ENCODE measurements at regions not wholly inside any gene's neighbourhood (a gene's known extent, or its start where the extent isn't known, plus 50 kb on each side); places are given as distances from the start of the nearest gene placed in this dataset.
A peak's percentile ranks its signal among the peaks of the same experiment; 100 is the strongest.
"Not testable (repeated sequence)": the region's sequence is repeated elsewhere in the genome, so short reads cannot be mapped to it uniquely, and the experiment has no call there.

- Mint-ChIP-seq H3K27me3 (peaks cover 0 to 9% (median 8%) of the 10 kb centered on the region in 3 donors), H3K4me1 (peaks cover 13 to 20% (median 15%) of the 10 kb centered on the region in 3 donors), H3K4me3 (peak overlapping the region in 2 of 8 donors; percentile 58 to 75), H3K9me3 (peaks cover 0 to 2% (median 0%) of the 10 kb centered on the region in 7 donors), H3K36me3 (no peaks in the 10 kb centered on the region), H3K27ac (peak overlapping the region in 4 of 6 donors; percentile 38 to 76 (median 62))
- ATAC-seq (ENCODE audit: low read depth in 2 of 2) (peak; percentile 96 to 97), DNase-seq (peak; percentile 26)
These were observed 60.2 kb downstream of the GLUL start for GRCh38 chr1:182331387-182331786.

- Mint-ChIP-seq H3K4me3 (no peak overlapping the region), H3K27ac (peak overlapping the region in 1 of 6 donors; percentile 27), H3K4me1 (peaks cover 12 to 20% (median 13%) of the 10 kb centered on the region in 3 donors), H3K27me3 (no peaks in the 10 kb centered on the region), H3K36me3 (no peaks in the 10 kb centered on the region), H3K9me3 (peaks cover 0 to 2% (median 0%) of the 10 kb centered on the region in 7 donors)
- ATAC-seq (ENCODE audit: low read depth in 2 of 2) (no peak), DNase-seq (no peak)
These were observed 61.3 kb downstream of the GLUL start for GRCh38 chr1:182330303-182330702.

GRCh38 chr1:182329471-182329870 is 62.1 kb downstream of the GLUL start:
- Mint-ChIP-seq H3K4me3 (no peak overlapping the region), H3K9me3 (peaks cover 0 to 2% (median 0%) of the 10 kb centered on the region in 7 donors), H3K36me3 (no peaks in the 10 kb centered on the region), H3K27ac (peak overlapping the region in 1 of 6 donors; percentile 92), H3K27me3 (no peaks in the 10 kb centered on the region), H3K4me1 (peaks cover 12 to 18% (median 13%) of the 10 kb centered on the region in 3 donors)
- ATAC-seq (ENCODE audit: low read depth in 2 of 2) = no peak
- DNase-seq = no peak

GRCh38 chr1:182328591-182328990 is 63.0 kb downstream of the GLUL start:
- peaks cover 13 to 18% (median 16%) of the 10 kb centered on the region in 3 donors for H3K4me1 Mint-ChIP-seq
- no peak overlapping the region for H3K27ac Mint-ChIP-seq
- peaks cover 0 to 2% (median 0%) of the 10 kb centered on the region in 7 donors for H3K9me3 Mint-ChIP-seq
- H3K36me3 Mint-ChIP-seq = no peaks in the 10 kb centered on the region
- no peak for ATAC-seq (ENCODE audit: low read depth in 2 of 2)
- DNase-seq = no peak
- H3K4me3 Mint-ChIP-seq = no peak overlapping the region
- no peaks in the 10 kb centered on the region for H3K27me3 Mint-ChIP-seq

- DNase-seq = no peak
- Mint-ChIP-seq H3K36me3 (no peaks in the 10 kb centered on the region), H3K27me3 (no peaks in the 10 kb centered on the region), H3K4me1 (peaks cover 0 to 4% (median 2%) of the 10 kb centered on the region in 3 donors), H3K9me3 (no peaks in the 10 kb centered on the region), H3K4me3 (no peak overlapping the region), H3K27ac (no peak overlapping the region)
- ATAC-seq (ENCODE audit: low read depth in 2 of 2) = no peak
These were observed 66.3 kb downstream of the GLUL start for GRCh38 chr1:182325339-182325738.

GRCh38 chr1:182321532-182321931 is 70.1 kb downstream of the GLUL start:
- H3K27me3 Mint-ChIP-seq; ATAC-seq (ENCODE audit: low read depth in 2 of 2); H3K4me1 Mint-ChIP-seq; DNase-seq; H3K27ac Mint-ChIP-seq; H3K36me3 Mint-ChIP-seq; H3K9me3 Mint-ChIP-seq; H3K4me3 Mint-ChIP-seq: not testable (repeated sequence)

- Mint-ChIP-seq H3K27me3 (peaks cover under 1 to 10% (median 9%) of the 10 kb centered on the region in 3 donors), H3K9me3 (peaks cover 0 to 2% (median 0%) of the 10 kb centered on the region in 7 donors), H3K4me1 (no peaks in the 10 kb centered on the region), H3K27ac (no peak overlapping the region), H3K36me3 (no peaks in the 10 kb centered on the region), H3K4me3 (no peak overlapping the region)
- DNase-seq (no peak), ATAC-seq (ENCODE audit: low read depth in 2 of 2) (no peak)
These were observed 73.9 kb downstream of the GLUL start for GRCh38 chr1:182317611-182318161.

GRCh38 chr1:182316454-182316853 is 75.1 kb downstream of the GLUL start:
- not testable (repeated sequence) for H3K36me3 Mint-ChIP-seq, H3K9me3 Mint-ChIP-seq
- peaks cover 4 to 16% (median 9%) of the 10 kb centered on the region in 3 donors for H3K27me3 Mint-ChIP-seq

GRCh38 chr1:182315167-182315556 is 76.4 kb downstream of the GLUL start:
- ATAC-seq (ENCODE audit: low read depth in 2 of 2) (no peak), DNase-seq (no peak)
- H3K4me3 Mint-ChIP-seq = no peak overlapping the region
- H3K27me3 Mint-ChIP-seq = peaks cover 4 to 16% (median 9%) of the 10 kb centered on the region in 3 donors
- H3K36me3 Mint-ChIP-seq = peaks cover 0 to 4% of the 10 kb centered on the region in 2 donors
- no peak overlapping the region for H3K27ac Mint-ChIP-seq
- peaks cover 0 to 3% (median 0%) of the 10 kb centered on the region in 7 donors for H3K9me3 Mint-ChIP-seq
- no peaks in the 10 kb centered on the region for H3K4me1 Mint-ChIP-seq

More at GRCh38 chr1:182316454-182316853, 75.1 kb downstream of the GLUL start:
- DNase-seq; H3K4me1 Mint-ChIP-seq; ATAC-seq (ENCODE audit: low read depth in 2 of 2); H3K4me3 Mint-ChIP-seq: not testable (repeated sequence)
- H3K27ac Mint-ChIP-seq = peak overlapping the region in 2 of 6 donors; percentile 60 to 92

- Mint-ChIP-seq H3K4me1 (no peaks in the 10 kb centered on the region), H3K4me3 (no peak overlapping the region), H3K27ac (peak overlapping the region in 1 of 6 donors; percentile 30), H3K36me3 (peaks cover 0 to 4% of the 10 kb centered on the region in 2 donors), H3K27me3 (peaks cover 4 to 21% (median 9%) of the 10 kb centered on the region in 3 donors), H3K9me3 (peaks cover 0 to 3% (median 0%) of the 10 kb centered on the region in 7 donors)
- ATAC-seq (ENCODE audit: low read depth in 2 of 2) (no peak), DNase-seq (no peak)
These were observed 81.8 kb downstream of the GLUL start for GRCh38 chr1:182309631-182310351.

- no peak for DNase-seq
- ATAC-seq (ENCODE audit: low read depth in 2 of 2) = no peak
- Mint-ChIP-seq H3K4me1 (peaks cover 0 to 4% (median 0%) of the 10 kb centered on the region in 3 donors), H3K9me3 (peaks cover 0 to 3% (median 0%) of the 10 kb centered on the region in 7 donors), H3K27me3 (peaks cover 4 to 21% (median 9%) of the 10 kb centered on the region in 3 donors), H3K36me3 (peaks cover 0 to 4% of the 10 kb centered on the region in 2 donors), H3K27ac (no peak overlapping the region), H3K4me3 (no peak overlapping the region)
These were observed 82.8 kb downstream of the GLUL start for GRCh38 chr1:182308826-182309225.

GRCh38 chr1:182307486-182307885 is 84.1 kb downstream of the GLUL start:
- not testable (repeated sequence) for H3K27me3 Mint-ChIP-seq; ATAC-seq (ENCODE audit: low read depth in 2 of 2); H3K4me1 Mint-ChIP-seq

GRCh38 chr1:182305861-182306260 is 85.7 kb downstream of the GLUL start:
- no peaks in the 10 kb centered on the region for H3K36me3 Mint-ChIP-seq
- ATAC-seq (ENCODE audit: low read depth in 2 of 2) = no peak
- peaks cover 0 to 6% (median 0%) of the 10 kb centered on the region in 3 donors for H3K27me3 Mint-ChIP-seq
- DNase-seq = no peak
- H3K27ac Mint-ChIP-seq = no peak overlapping the region
- H3K9me3 Mint-ChIP-seq = peaks cover 0 to 2% (median 0%) of the 10 kb centered on the region in 7 donors
- H3K4me3 Mint-ChIP-seq = peak overlapping the region in 1 of 8 donors; percentile 56
- peaks cover 0 to 8% (median 0%) of the 10 kb centered on the region in 3 donors for H3K4me1 Mint-ChIP-seq

More at GRCh38 chr1:182307486-182307885, 84.1 kb downstream of the GLUL start:
- H3K4me3 Mint-ChIP-seq, H3K36me3 Mint-ChIP-seq, H3K27ac Mint-ChIP-seq, H3K9me3 Mint-ChIP-seq, DNase-seq: not testable (repeated sequence)

- H3K27me3 Mint-ChIP-seq = peaks cover 0 to 8% (median 3%) of the 10 kb centered on the region in 3 donors
- H3K27ac Mint-ChIP-seq = no peak overlapping the region
- no peak overlapping the region for H3K4me3 Mint-ChIP-seq
- H3K36me3 Mint-ChIP-seq = no peaks in the 10 kb centered on the region
- DNase-seq = no peak
- H3K4me1 Mint-ChIP-seq = peaks cover 0 to 8% (median 0%) of the 10 kb centered on the region in 3 donors
- no peak for ATAC-seq (ENCODE audit: low read depth in 2 of 2)
- H3K9me3 Mint-ChIP-seq = peaks cover 0 to 2% (median 0%) of the 10 kb centered on the region in 7 donors
These were observed 87.0 kb downstream of the GLUL start for GRCh38 chr1:182304627-182305026.
